Stimulated activated naive B cell treated with anti-CD40 and anti-IgM and Interleukin-4, amounts not matched to agents 10 μg/mL and 1 μg/mL and 100 μg/mL, for 72 hours (primary cell): ENCODE measurements at regions not wholly inside any gene's neighbourhood (a gene's known extent, or its start where the extent isn't known, plus 50 kb on each side); places are given as distances from the start of the nearest gene placed in this dataset.
"Not testable (repeated sequence)": the region's sequence is repeated elsewhere in the genome, so short reads cannot be mapped to it uniquely, and the experiment has no call there.

ENCODE experiments used
- ATAC-seq, 2 donors: fragments of 150-1000 bp; cut with Tn5 transposase; replicated peaks; 2 replicates each; pipeline ENCODE4 v1.10.0; 2021; ENCODE audit warnings: moderate library complexity in 1 of 2
- DNase-seq: peaks from one replicate; pipeline ENCODE4 v3.0.0; 2021
- H3K27ac Mint-ChIP-seq: one replicate; pipeline ENCODE4 v1.8.0; 2022; ENCODE audit warnings: mild to moderate bottlenecking, mixed read lengths
- H3K27me3 Mint-ChIP-seq, 2 donors: one replicate each; pipeline ENCODE4 v1.8.0; 2022; ENCODE audit warnings: mixed read lengths in 2 of 2
- H3K36me3 Mint-ChIP-seq, 2 donors: one replicate each; pipeline ENCODE4 v1.8.0; 2022; ENCODE audit warnings: mixed read lengths in 2 of 2, mild to moderate bottlenecking in 1 of 2
- H3K4me1 Mint-ChIP-seq, 2 donors: one replicate each; pipeline ENCODE4 v1.8.0; 2022; ENCODE audit warnings: mixed read lengths in 2 of 2, mild to moderate bottlenecking in 1 of 2
- H3K4me3 Mint-ChIP-seq, 2 donors: one replicate each; pipeline ENCODE4 v1.8.0; 2022; ENCODE audit warnings: mild to moderate bottlenecking in 2 of 2, mixed read lengths in 2 of 2, moderate library complexity in 1 of 2
- H3K9me3 Mint-ChIP-seq, 2 donors: one replicate each; pipeline ENCODE4 v1.8.0; 2022; ENCODE audit warnings: mixed read lengths in 2 of 2, mild to moderate bottlenecking in 1 of 2

GRCh38 chr4:163731071-163731470, 236.6 kb downstream of the TMA16 start:
- Mint-ChIP-seq H3K27ac (no peak overlapping the region), H3K9me3 (peaks cover 4 to 7% of the 10 kb centered on the region in 2 donors), H3K4me1 (no peaks in the 10 kb centered on the region), H3K27me3 (peaks cover 21 to 38% of the 10 kb centered on the region in 2 donors), H3K4me3 (no peak overlapping the region), H3K36me3 (peaks cover 0 to 2% of the 10 kb centered on the region in 2 donors)
- DNase-seq (no peak), ATAC-seq (no peak)

GRCh38 chr4:163732473-163732872, 238.0 kb downstream of the TMA16 start:
- peaks cover 0 to 2% of the 10 kb centered on the region in 2 donors for H3K36me3 Mint-ChIP-seq
- no peak for DNase-seq
- H3K4me1 Mint-ChIP-seq, result no peaks in the 10 kb centered on the region
- H3K27me3 Mint-ChIP-seq, result peaks cover 21 to 38% of the 10 kb centered on the region in 2 donors
- no peak overlapping the region for H3K27ac Mint-ChIP-seq
- H3K4me3 Mint-ChIP-seq, result no peak overlapping the region
- H3K9me3 Mint-ChIP-seq, result peaks cover 4 to 7% of the 10 kb centered on the region in 2 donors
- no peak for ATAC-seq

- no peak overlapping the region for H3K27ac Mint-ChIP-seq
- ATAC-seq (no peak), DNase-seq (no peak)
- peaks cover 0 to 4% of the 10 kb centered on the region in 2 donors for H3K9me3 Mint-ChIP-seq
- H3K4me3 Mint-ChIP-seq, result no peak overlapping the region
- peaks cover 0 to 14% of the 10 kb centered on the region in 2 donors for H3K27me3 Mint-ChIP-seq
- H3K36me3 Mint-ChIP-seq, result no peaks in the 10 kb centered on the region
- no peaks in the 10 kb centered on the region for H3K4me1 Mint-ChIP-seq
Observed at GRCh38 chr4:163736876-163737275, 242.4 kb downstream of the TMA16 start.

- DNase-seq, ATAC-seq, H3K36me3 Mint-ChIP-seq, H3K4me1 Mint-ChIP-seq, H3K27me3 Mint-ChIP-seq, H3K4me3 Mint-ChIP-seq, H3K27ac Mint-ChIP-seq, H3K9me3 Mint-ChIP-seq: not testable (repeated sequence)
Observed at GRCh38 chr4:163737846-163738245, 243.4 kb downstream of the TMA16 start.

GRCh38 chr4:163738521-163738920, 244.0 kb downstream of the TMA16 start:
- Mint-ChIP-seq H3K9me3 (no peaks in the 10 kb centered on the region), H3K27ac (no peak overlapping the region), H3K4me3 (no peak overlapping the region), H3K4me1 (no peaks in the 10 kb centered on the region), H3K27me3 (peaks cover 4 to 7% of the 10 kb centered on the region in 2 donors), H3K36me3 (no peaks in the 10 kb centered on the region)
- ATAC-seq (no peak), DNase-seq (no peak)

GRCh38 chr4:163744861-163745260, 250.4 kb downstream of the TMA16 start:
- Mint-ChIP-seq H3K36me3 (no peaks in the 10 kb centered on the region), H3K27me3 (peaks cover 0 to 4% of the 10 kb centered on the region in 2 donors), H3K27ac (no peak overlapping the region), H3K4me3 (peak overlapping the region in 1 of 2 donors; percentile 31), H3K4me1 (peaks cover 0 to 2% of the 10 kb centered on the region in 2 donors), H3K9me3 (no peaks in the 10 kb centered on the region)
- ATAC-seq (peak; percentile 72 to 81), DNase-seq (no peak)

- DNase-seq (no peak), ATAC-seq (no peak)
- Mint-ChIP-seq H3K9me3 (no peaks in the 10 kb centered on the region), H3K27me3 (peaks cover 0 to 2% of the 10 kb centered on the region in 2 donors), H3K27ac (no peak overlapping the region), H3K4me1 (peaks cover 0 to 2% of the 10 kb centered on the region in 2 donors), H3K36me3 (no peaks in the 10 kb centered on the region), H3K4me3 (no peak overlapping the region)
Observed at GRCh38 chr4:163747293-163747692, 252.8 kb downstream of the TMA16 start.

GRCh38 chr4:163747886-163748285, 253.4 kb downstream of the TMA16 start:
- DNase-seq (no peak), ATAC-seq (no peak)
- Mint-ChIP-seq H3K4me1 (peaks cover 0 to 2% of the 10 kb centered on the region in 2 donors), H3K36me3 (no peaks in the 10 kb centered on the region), H3K27ac (no peak overlapping the region), H3K9me3 (no peaks in the 10 kb centered on the region), H3K27me3 (no peaks in the 10 kb centered on the region), H3K4me3 (no peak overlapping the region)

- H3K9me3 Mint-ChIP-seq, result no peaks in the 10 kb centered on the region
- no peak overlapping the region for H3K4me3 Mint-ChIP-seq
- ATAC-seq (no peak), DNase-seq (no peak)
- no peaks in the 10 kb centered on the region for H3K36me3 Mint-ChIP-seq
- H3K27ac Mint-ChIP-seq, result no peak overlapping the region
- no peaks in the 10 kb centered on the region for H3K27me3 Mint-ChIP-seq
- H3K4me1 Mint-ChIP-seq, result peaks cover 0 to 2% of the 10 kb centered on the region in 2 donors
Observed at GRCh38 chr4:163748449-163748848, 254.0 kb downstream of the TMA16 start.

GRCh38 chr4:163755013-163755412, 260.5 kb downstream of the TMA16 start:
- H3K27me3 Mint-ChIP-seq, result no peaks in the 10 kb centered on the region
- no peaks in the 10 kb centered on the region for H3K9me3 Mint-ChIP-seq
- H3K4me3 Mint-ChIP-seq, result peak overlapping the region; percentile 3 to 55
- peaks cover 2 to 8% of the 10 kb centered on the region in 2 donors for H3K4me1 Mint-ChIP-seq
- ATAC-seq (peak; percentile 66 to 84), DNase-seq (peak; percentile 2)
- no peaks in the 10 kb centered on the region for H3K36me3 Mint-ChIP-seq
- H3K27ac Mint-ChIP-seq, result no peak overlapping the region

- no peak for ATAC-seq
Observed at GRCh38 chr4:163757219-163757618, 262.7 kb downstream of the TMA16 start.

GRCh38 chr4:163758032-163758431, 263.5 kb downstream of the TMA16 start:
- Mint-ChIP-seq H3K4me1 (peaks cover 2 to 8% of the 10 kb centered on the region in 2 donors), H3K27ac (no peak overlapping the region), H3K27me3 (no peaks in the 10 kb centered on the region), H3K9me3 (no peaks in the 10 kb centered on the region), H3K4me3 (no peak overlapping the region), H3K36me3 (no peaks in the 10 kb centered on the region)
- ATAC-seq, result no peak
- DNase-seq, result no peak

More at GRCh38 chr4:163757219-163757618, 262.7 kb downstream of the TMA16 start:
- no peaks in the 10 kb centered on the region for H3K36me3 Mint-ChIP-seq
- H3K27me3 Mint-ChIP-seq, result no peaks in the 10 kb centered on the region
- no peaks in the 10 kb centered on the region for H3K9me3 Mint-ChIP-seq
- H3K27ac Mint-ChIP-seq, result no peak overlapping the region
- no peak overlapping the region for H3K4me3 Mint-ChIP-seq
- peaks cover 2 to 8% of the 10 kb centered on the region in 2 donors for H3K4me1 Mint-ChIP-seq
- DNase-seq, result no peak

GRCh38 chr4:163762741-163763140, 268.3 kb downstream of the TMA16 start:
- Mint-ChIP-seq H3K27ac (no peak overlapping the region), H3K4me3 (no peak overlapping the region), H3K27me3 (peaks cover 0 to 17% of the 10 kb centered on the region in 2 donors), H3K36me3 (no peaks in the 10 kb centered on the region), H3K9me3 (no peaks in the 10 kb centered on the region), H3K4me1 (no peaks in the 10 kb centered on the region)
- DNase-seq, result no peak
- ATAC-seq, result no peak

- Mint-ChIP-seq H3K4me1 (no peaks in the 10 kb centered on the region), H3K4me3 (no peak overlapping the region), H3K9me3 (no peaks in the 10 kb centered on the region), H3K27ac (no peak overlapping the region), H3K27me3 (peaks cover 0 to 17% of the 10 kb centered on the region in 2 donors), H3K36me3 (no peaks in the 10 kb centered on the region)
- DNase-seq (no peak), ATAC-seq (no peak)
Observed at GRCh38 chr4:163764569-163764968, 270.1 kb downstream of the TMA16 start.

GRCh38 chr4:163768014-163768413, 273.5 kb downstream of the TMA16 start:
- H3K36me3 Mint-ChIP-seq, result no peaks in the 10 kb centered on the region
- H3K4me3 Mint-ChIP-seq, result no peak overlapping the region
- H3K27me3 Mint-ChIP-seq, result peaks cover 0 to 17% of the 10 kb centered on the region in 2 donors
- DNase-seq, result no peak
- H3K27ac Mint-ChIP-seq, result no peak overlapping the region
- no peaks in the 10 kb centered on the region for H3K9me3 Mint-ChIP-seq
- H3K4me1 Mint-ChIP-seq, result no peaks in the 10 kb centered on the region
- no peak for ATAC-seq

- Mint-ChIP-seq H3K27me3 (peaks cover 5 to 10% of the 10 kb centered on the region in 2 donors), H3K9me3 (no peaks in the 10 kb centered on the region), H3K27ac (no peak overlapping the region), H3K36me3 (no peaks in the 10 kb centered on the region), H3K4me1 (no peaks in the 10 kb centered on the region), H3K4me3 (no peak overlapping the region)
- no peak for DNase-seq
- no peak for ATAC-seq
Observed at GRCh38 chr4:163772238-163772637, 277.7 kb downstream of the TMA16 start.
